Lower lobe of right lung (tissue), 2 donors: ENCODE measurements at regions not wholly inside any gene's neighbourhood (a gene's known extent, or its start where the extent isn't known, plus 50 kb on each side); places are given as distances from the start of the nearest gene placed in this dataset.
"Not testable (repeated sequence)": the region's sequence is repeated elsewhere in the genome, so short reads cannot be mapped to it uniquely, and the experiment has no call there.

Source experiments
- ATAC-seq, 2 donors: fragments of 200-7000 bp; cut with Tn5 transposase; one replicate each; pipeline ENCODE4 v1.9.1; 2020 to 2022; ENCODE audit warnings: mild to moderate bottlenecking in 2 of 2, moderate library complexity in 2 of 2
- DNase-seq: peaks from one replicate; pipeline ENCODE4 v3.0.0-alpha.2; 2020
- H3K27ac ChIP-seq: fragments of 200-600 bp; one replicate; pipeline ENCODE4 v1.8.0; 2022
- H3K27me3 ChIP-seq: fragments of 200-600 bp; one replicate; pipeline ENCODE4 v1.8.0; 2022; ENCODE audit warnings: low read depth
- H3K36me3 ChIP-seq: fragments of 200-600 bp; one replicate; pipeline ENCODE4 v1.8.0; 2022; ENCODE audit warnings: mild to moderate bottlenecking
- H3K4me1 ChIP-seq: fragments of 200-600 bp; one replicate; pipeline ENCODE4 v1.8.0; 2022
- H3K4me3 ChIP-seq: fragments of 200-600 bp; one replicate; pipeline ENCODE4 v1.8.0; 2022; ENCODE audit warnings: mild to moderate bottlenecking
- H3K9me3 ChIP-seq: fragments of 200-600 bp; one replicate; pipeline ENCODE4 v1.8.0; 2022
- intact Hi-C: fragments of 100-400 bp; cut with DNase I; formaldehyde crosslinking; loops from one replicate; pipeline ENCODE4 v1.11.0; 2022
- TF ChIP-seq, protein P1 (sequence below): fragments of 200-600 bp; IDR thresholded peaks from one replicate; pipeline ENCODE4 v1.8.0; 2022; ENCODE audit warnings: antibody characterized with exemption, mild to moderate bottlenecking
- donor health status: DM: no; HTN: yes; CAD: no; lungs with severe emphysema.

DNA sequence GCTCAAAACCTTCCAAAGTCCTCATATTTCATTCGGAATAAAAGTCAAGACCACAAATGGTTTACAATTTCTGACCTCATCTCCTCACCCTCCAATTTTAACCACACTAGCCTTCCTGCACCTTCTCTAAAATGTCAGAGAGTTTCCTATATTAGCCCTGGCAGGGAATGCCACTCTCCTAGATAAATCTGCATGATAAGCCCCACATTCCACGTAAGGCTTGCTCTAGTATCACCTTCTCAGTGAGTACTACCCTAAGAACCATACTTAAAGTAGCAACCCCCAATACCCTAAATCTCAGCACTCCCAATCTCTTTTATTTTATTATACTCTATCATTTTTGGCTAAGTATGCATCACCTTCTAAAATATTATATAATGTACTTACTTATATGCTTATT, 100.5 kb upstream of the SLITRK5 start:
- Histone ChIP-seq H3K4me1 (no peaks in the 10 kb centered on the region), H3K36me3 (no peaks in the 10 kb centered on the region), H3K27me3 (no peaks in the 10 kb centered on the region), H3K4me3 (no peak overlapping the region), H3K9me3 (no peaks in the 10 kb centered on the region), H3K27ac (no peak overlapping the region)
- DNase-seq (no peak), ATAC-seq (no peak)
- TF ChIP-seq, protein P1, sequence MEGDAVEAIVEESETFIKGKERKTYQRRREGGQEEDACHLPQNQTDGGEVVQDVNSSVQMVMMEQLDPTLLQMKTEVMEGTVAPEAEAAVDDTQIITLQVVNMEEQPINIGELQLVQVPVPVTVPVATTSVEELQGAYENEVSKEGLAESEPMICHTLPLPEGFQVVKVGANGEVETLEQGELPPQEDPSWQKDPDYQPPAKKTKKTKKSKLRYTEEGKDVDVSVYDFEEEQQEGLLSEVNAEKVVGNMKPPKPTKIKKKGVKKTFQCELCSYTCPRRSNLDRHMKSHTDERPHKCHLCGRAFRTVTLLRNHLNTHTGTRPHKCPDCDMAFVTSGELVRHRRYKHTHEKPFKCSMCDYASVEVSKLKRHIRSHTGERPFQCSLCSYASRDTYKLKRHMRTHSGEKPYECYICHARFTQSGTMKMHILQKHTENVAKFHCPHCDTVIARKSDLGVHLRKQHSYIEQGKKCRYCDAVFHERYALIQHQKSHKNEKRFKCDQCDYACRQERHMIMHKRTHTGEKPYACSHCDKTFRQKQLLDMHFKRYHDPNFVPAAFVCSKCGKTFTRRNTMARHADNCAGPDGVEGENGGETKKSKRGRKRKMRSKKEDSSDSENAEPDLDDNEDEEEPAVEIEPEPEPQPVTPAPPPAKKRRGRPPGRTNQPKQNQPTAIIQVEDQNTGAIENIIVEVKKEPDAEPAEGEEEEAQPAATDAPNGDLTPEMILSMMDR: no peak
- intact Hi-C loops: no loop called here

DNA sequence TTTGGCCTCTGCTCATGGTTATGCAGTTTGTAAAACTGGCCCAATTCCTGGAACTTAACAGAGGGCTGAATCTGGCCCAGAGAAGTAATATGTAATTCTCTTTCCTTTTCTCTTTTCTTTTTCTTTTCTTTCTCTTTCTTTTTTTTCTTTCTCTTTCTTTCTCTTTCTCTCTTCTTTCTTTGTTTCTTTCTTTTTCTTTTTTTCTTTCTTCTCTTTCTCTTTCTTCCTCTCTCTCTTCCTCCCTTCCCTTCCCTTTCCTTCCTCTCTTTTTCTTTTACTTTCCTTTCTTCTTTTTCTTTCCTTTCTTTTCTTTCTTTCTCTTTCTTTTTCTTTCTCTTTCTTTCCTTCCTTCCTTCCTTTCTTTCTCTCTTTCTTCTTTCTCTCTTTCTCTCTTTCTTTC, 88.8 kb upstream of the SLITRK5 start:
- ATAC-seq: no peak
- TF ChIP-seq, protein P1: no peak

DNA sequence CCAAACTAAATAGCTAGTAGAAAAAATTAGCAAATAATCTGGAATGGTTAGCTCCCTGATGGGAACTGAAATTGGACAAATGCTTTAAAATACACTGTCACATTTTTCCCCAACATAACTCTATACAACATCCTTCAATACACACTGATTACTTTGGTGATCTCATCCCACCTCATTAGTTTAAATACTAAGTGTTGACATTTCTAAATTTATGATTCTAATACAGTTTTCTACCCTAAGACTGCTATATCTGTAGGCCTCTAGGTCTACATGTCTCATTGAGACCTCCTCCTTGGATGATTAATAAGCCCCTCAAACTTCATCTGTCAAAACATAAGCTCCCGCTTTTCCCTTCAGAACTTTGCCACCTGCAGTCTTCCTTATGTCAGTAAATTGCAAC, 80.7 kb upstream of the SLITRK5 start:
- TF ChIP-seq, protein P1: no peak
- DNase-seq (no peak), ATAC-seq (no peak)
- Histone ChIP-seq H3K9me3 (no peaks in the 10 kb centered on the region), H3K4me1 (no peaks in the 10 kb centered on the region), H3K36me3 (no peaks in the 10 kb centered on the region), H3K4me3 (no peak overlapping the region), H3K27ac (no peak overlapping the region), H3K27me3 (no peaks in the 10 kb centered on the region)
- intact Hi-C loops: no loop called here

More for the DNA sequence above, 88.8 kb upstream of the SLITRK5 start:
- H3K27ac ChIP-seq: no peak overlapping the region
- no peak overlapping the region for H3K4me3 ChIP-seq
- intact Hi-C loops: no loop called here
- DNase-seq: no peak
- H3K9me3 ChIP-seq: no peaks in the 10 kb centered on the region
- no peaks in the 10 kb centered on the region for H3K4me1 ChIP-seq
- H3K36me3 ChIP-seq: no peaks in the 10 kb centered on the region
- H3K27me3 ChIP-seq: no peaks in the 10 kb centered on the region

DNA sequence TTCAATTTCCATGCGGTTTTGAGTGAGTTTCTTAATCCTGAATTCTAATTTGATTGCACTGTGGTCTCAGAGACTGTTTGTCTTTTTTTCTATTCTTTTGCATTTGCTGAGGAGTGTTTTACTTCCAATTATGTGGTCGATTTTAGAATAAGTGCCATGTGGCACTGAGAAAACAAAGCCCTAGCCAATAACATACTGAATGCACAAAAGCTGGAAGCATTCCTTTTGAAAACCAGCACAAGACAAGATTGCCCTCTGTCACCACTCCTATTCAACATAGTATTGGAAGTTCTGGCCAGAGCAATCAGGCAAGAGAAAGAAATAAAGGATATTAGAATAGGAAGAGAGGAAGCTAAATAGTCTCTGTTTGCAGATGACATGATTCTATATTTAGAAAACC, 66.7 kb upstream of the SLITRK5 start:
- ATAC-seq, H3K4me3 ChIP-seq, intact Hi-C loops, DNase-seq, H3K36me3 ChIP-seq, H3K27ac ChIP-seq, H3K27me3 ChIP-seq, H3K9me3 ChIP-seq, H3K4me1 ChIP-seq: not testable (repeated sequence)

DNA sequence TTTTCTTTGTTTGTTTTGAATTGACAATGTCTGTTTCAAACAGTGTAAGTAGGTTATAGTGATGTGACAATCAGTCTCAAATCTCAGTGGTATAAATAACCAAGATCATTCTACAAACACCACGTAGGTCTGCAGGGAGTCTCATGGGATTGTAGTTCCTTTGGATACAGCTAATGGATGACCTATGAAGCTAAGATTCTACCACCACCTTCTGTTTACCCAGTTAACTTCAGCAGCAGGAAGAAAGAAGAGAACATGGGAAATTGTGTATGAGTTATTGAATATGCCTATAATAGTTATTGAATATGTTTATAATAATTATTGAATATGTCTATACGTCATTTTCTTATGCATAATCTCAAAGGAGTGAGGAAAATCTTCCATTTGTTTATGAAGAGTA, 63.9 kb upstream of the SLITRK5 start:
- H3K9me3 ChIP-seq: peaks cover 6% of the 10 kb centered on the region
- TF ChIP-seq, protein P1: no peak

DNA sequence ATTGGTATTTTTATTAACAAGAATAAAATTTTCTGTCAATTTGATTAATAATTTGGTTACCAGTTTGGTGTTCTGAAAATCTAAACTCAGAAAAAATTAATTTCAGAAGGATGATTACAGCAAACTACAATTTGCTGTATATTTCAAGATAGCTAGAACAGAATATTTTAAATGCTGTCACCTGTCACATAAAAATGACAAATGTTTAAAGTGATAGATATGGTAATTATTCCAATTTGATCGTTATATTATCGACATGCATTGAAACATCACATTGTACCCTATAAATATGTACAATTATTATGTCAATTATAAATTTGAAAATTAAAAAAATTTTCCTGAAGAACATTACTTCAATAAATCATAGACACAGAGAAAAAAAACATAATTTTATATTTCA, 56.9 kb upstream of the SLITRK5 start:
- intact Hi-C loops: no loop called here
- TF ChIP-seq, protein P1: no peak
- ATAC-seq: no peak

More for the DNA sequence above, 63.9 kb upstream of the SLITRK5 start:
- intact Hi-C loops: no loop called here
- ATAC-seq (no peak), DNase-seq (no peak)
- Histone ChIP-seq H3K4me1 (no peaks in the 10 kb centered on the region), H3K36me3 (no peaks in the 10 kb centered on the region), H3K27me3 (no peaks in the 10 kb centered on the region), H3K4me3 (no peak overlapping the region), H3K27ac (no peak overlapping the region)

More for the DNA sequence above, 56.9 kb upstream of the SLITRK5 start:
- no peaks in the 10 kb centered on the region for H3K36me3 ChIP-seq
- DNase-seq: no peak
- H3K27me3 ChIP-seq: no peaks in the 10 kb centered on the region
- no peak overlapping the region for H3K27ac ChIP-seq
- H3K4me1 ChIP-seq: no peaks in the 10 kb centered on the region
- no peak overlapping the region for H3K4me3 ChIP-seq
- no peaks in the 10 kb centered on the region for H3K9me3 ChIP-seq
